Endothelial cell of umbilical vein (primary cell): ENCODE measurements at regions not wholly inside any gene's neighbourhood (a gene's known extent, or its start where the extent isn't known, plus 50 kb on each side); places are given as distances from the start of the nearest gene placed in this dataset.

Experiments used
- BruUV-seq: library from RNA; stranded (reverse); fragments of 400-500 nt; replicated peaks from 2 replicates; lab custom pipeline; 2021; lab: Mats Ljungman, UMichigan
- CTCF ChIA-PET: fragments of 300-600, 350-600 bp; sonication (Branson Sonifier 250); formaldehyde crosslinking; loops from one replicate; lab custom pipeline; 2021; ENCODE audit warnings: antibody characterized with exemption, inconsistent platforms; lab: Charles Lee
- POLR2A ChIA-PET: fragments of 300-600, 350-600 bp; sonication (Branson Sonifier 250); formaldehyde crosslinking; loops from one replicate; lab custom pipeline; 2021; ENCODE audit warnings: antibody characterized with exemption, inconsistent platforms; lab: Charles Lee
- DNase-seq: peaks from one replicate; pipeline ENCODE4 v3.0.0-alpha.2; 2011; ENCODE audit warnings: low read depth, low spot score
- FAIRE-seq: peaks from 2 replicates; lab custom pipeline; 2011; peaks lifted over from hg19 to GRCh38; lab: Jason Lieb, UNC
- H2AFZ ChIP-seq: 2 replicates; pipeline ENCODE4 v1.6.0; 2012; ENCODE audit warnings: low read depth, low read length, control low read depth, inconsistent platforms
- H3K27ac ChIP-seq: 2 replicates; pipeline ENCODE4 v1.5.1; 2011; ENCODE audit warnings: low read depth, mild to moderate bottlenecking, control low read depth, low read length, moderate library complexity; ENCODE audit not compliant: insufficient read depth
- H3K27me3 ChIP-seq, 2 experiments: 2 replicates each; pipeline versions ENCODE4 v1.6.0 to v1.6.1; 2011; ENCODE audit warnings: low read length in 2 of 2, mixed read lengths in 1 of 2; ENCODE audit not compliant: control insufficient read depth in 2 of 2, insufficient read depth in 2 of 2
- H3K36me3 ChIP-seq, 2 experiments: 2 replicates in 1 of 2; 3 replicates in 1 of 2; pipeline ENCODE4 v1.5.1; 2011; ENCODE audit warnings: low read length in 2 of 2, mild to moderate bottlenecking in 1 of 2, moderate library complexity in 1 of 2; ENCODE audit not compliant: control insufficient read depth in 2 of 2, insufficient read depth in 2 of 2; ENCODE audit errors: extremely low read depth in 1 of 2
- H3K4me1 ChIP-seq: 3 replicates; pipeline ENCODE4 v1.5.1; 2011; ENCODE audit warnings: mild to moderate bottlenecking, low read length; ENCODE audit not compliant: control insufficient read depth, insufficient read depth; ENCODE audit errors: extremely low read depth
- H3K4me2 ChIP-seq: 2 replicates; pipeline ENCODE4 v1.6.1; 2011; ENCODE audit warnings: low read length, control low read depth, mixed read lengths; ENCODE audit not compliant: insufficient read depth
- H3K4me3 ChIP-seq, 3 experiments: fragments of 200-600 bp in 1 of 3; sonication (generic), shearing (Covaris generic) in 1 of 3; replicated peaks in 1 of 3; 2 replicates each; pipeline ENCODE4 v1.5.1; 2011 to 2016; ENCODE audit warnings: control low read depth in 3 of 3, low read length in 3 of 3, mild to moderate bottlenecking in 2 of 3, inconsistent platforms in 1 of 3, low read depth in 1 of 3, moderate library complexity in 1 of 3; ENCODE audit not compliant: insufficient read depth in 1 of 3
- H3K79me2 ChIP-seq: 2 replicates; pipeline ENCODE4 v1.6.0; 2012; ENCODE audit warnings: low read length, inconsistent platforms; ENCODE audit not compliant: control insufficient read depth, insufficient read depth
- H3K9ac ChIP-seq: replicated peaks from 2 replicates; pipeline ENCODE3; 2011; ENCODE audit warnings: low read length, control low read depth; ENCODE audit not compliant: insufficient read depth; ENCODE audit errors: extremely low read depth
- H3K9me1 ChIP-seq: replicated peaks from 3 replicates; pipeline ENCODE4 v1.6.0; 2011; ENCODE audit warnings: mild to moderate bottlenecking, low read length; ENCODE audit not compliant: control insufficient read depth, insufficient read depth; ENCODE audit errors: extremely low read depth
- H3K9me3 ChIP-seq: replicated peaks from 2 replicates; pipeline ENCODE4 v1.5.1; 2012; ENCODE audit warnings: low read length, inconsistent platforms; ENCODE audit not compliant: control insufficient read depth, insufficient read depth
- H4K20me1 ChIP-seq: replicated peaks from 2 replicates; pipeline ENCODE3; 2011; ENCODE audit warnings: mild to moderate bottlenecking, low read length; ENCODE audit not compliant: control insufficient read depth, insufficient read depth; ENCODE audit errors: extremely low read depth
- CTCF ChIP-seq, 2 donors: IDR thresholded peaks; 1 replicate in 1 of 2; 2 replicates in 1 of 2; pipeline ENCODE4 v1.5.1; 2011; ENCODE audit warnings: low read length in 2 of 2, mild to moderate bottlenecking in 2 of 2, moderate library complexity in 2 of 2, control low read depth in 1 of 2, inconsistent platforms in 1 of 2, low read depth in 1 of 2; ENCODE audit not compliant: insufficient read depth in 1 of 2; ENCODE audit errors: extremely low read depth in 1 of 2
- EZH2 ChIP-seq: IDR thresholded peaks from 2 replicates; pipeline ENCODE4 v1.6.1; 2012; ENCODE audit warnings: borderline replicate concordance, low read depth, mild to moderate bottlenecking, moderate library complexity, low read length, inconsistent platforms; ENCODE audit not compliant: severe bottlenecking
- FOS ChIP-seq: IDR thresholded peaks from 2 replicates; pipeline ENCODE4 v1.6.1; 2011; ENCODE audit warnings: mild to moderate bottlenecking, low read length, moderate library complexity, borderline replicate concordance; ENCODE audit not compliant: insufficient read depth
- GATA2 ChIP-seq: IDR thresholded peaks from 2 replicates; pipeline ENCODE4 v1.7.0; 2011; ENCODE audit warnings: low read depth, mild to moderate bottlenecking, moderate library complexity, mixed read lengths, low read length; ENCODE audit not compliant: insufficient read length, insufficient read depth
- JUN ChIP-seq: IDR thresholded peaks from 2 replicates; pipeline ENCODE4 v1.6.1; 2011; ENCODE audit warnings: borderline replicate concordance, low read depth; ENCODE audit not compliant: insufficient read length, insufficient read depth
- MAX ChIP-seq: IDR thresholded peaks from 2 replicates; pipeline ENCODE4 v1.6.1; 2011; ENCODE audit not compliant: insufficient read depth, insufficient read length
- MYC ChIP-seq: IDR thresholded peaks from one replicate; pipeline ENCODE4 v1.6.1; 2011; ENCODE audit warnings: mild to moderate bottlenecking, low read depth, low read length
- POLR2A ChIP-seq: IDR thresholded peaks from 2 replicates; pipeline ENCODE4 v1.6.1; 2012; ENCODE audit warnings: low read depth, mild to moderate bottlenecking, control low read depth, low read length
- POLR2AphosphoS5 ChIP-seq: IDR thresholded peaks from 2 replicates; pipeline ENCODE4 v1.6.1; 2012; ENCODE audit warnings: low read depth, mild to moderate bottlenecking, control low read depth, low read length, moderate library complexity; ENCODE audit not compliant: insufficient read depth
- dilution Hi-C: fragments of 300-500 bp; cut with MboI; formaldehyde crosslinking; loops from one replicate; pipeline ENCODE4 v1.15.0; 2019; ENCODE audit warnings: low sequenced_read_pairs; ENCODE audit not compliant: extremely low pct_ligation_motif_present
- intact Hi-C: fragments of 100-400 bp; cut with micrococcal nuclease; formaldehyde crosslinking; loops from one replicate; pipeline ENCODE4 v1.10.0; 2022

GRCh38 chr3:144109944-144110343 is 138.3 kb downstream of the DIPK2A start:
- no peak overlapping the region for H2AFZ ChIP-seq
- no peaks in the 10 kb centered on the region for H3K27me3 ChIP-seq
- dilution Hi-C loops: no loop called here
- ChIA-PET CTCF (no interaction called here), POLR2A (no interaction called here)
- no peak overlapping the region for H3K9ac ChIP-seq
- no peaks in the 10 kb centered on the region for H3K4me1 ChIP-seq
- no peak overlapping the region for H3K4me2 ChIP-seq
- intact Hi-C loops: no loop called here
- no peak overlapping the region for H3K27ac ChIP-seq
- no peaks in the 10 kb centered on the region for H4K20me1 ChIP-seq
- H3K36me3 ChIP-seq: no peaks in the 10 kb centered on the region
- no peak for FAIRE-seq
- no peaks in the 10 kb centered on the region for H3K9me3 ChIP-seq
- BruUV-seq: no TSS peak
- TF ChIP-seq MYC (no peak), EZH2 (no peak), JUN (no peak), POLR2A (no peak), FOS (no peak), POLR2AphosphoS5 (no peak), GATA2 (no peak), MAX (no peak), CTCF (IDR thresholded peaks at IDR 0.05; ENCODE audit: extremely low read depth in 1 of 2, insufficient read depth in 1 of 2, low read depth in 1 of 2, low read length in 2 of 2) (no peak)
- no peak overlapping the region for H3K4me3 ChIP-seq
- H3K9me1 ChIP-seq: no peaks in the 10 kb centered on the region
- DNase-seq: no peak
- no peaks in the 10 kb centered on the region for H3K79me2 ChIP-seq
